ENCODE measurements at regions not wholly inside any gene's neighbourhood (a gene's known extent, or its start where the extent isn't known, plus 50 kb on each side); places are given as distances from the start of the nearest gene placed in this dataset.

- Histone ChIP-seq H3K4me3 (no peak overlapping the region), H3K9me3 (no peaks in the 10 kb centered on the region), H3K36me3 (no peaks in the 10 kb centered on the region), H3K27ac (no peak overlapping the region), H3K27me3 (no peaks in the 10 kb centered on the region), H3K4me1 (no peaks in the 10 kb centered on the region)
- no peak for TF ChIP-seq CTCF (IDR thresholded peaks at IDR 0.05)
- no peak for ATAC-seq
- intact Hi-C loops (cut with DNase I) = no loop called here
- no peak for DNase-seq
Measured at GRCh38 chr20:11445891-11446290, 471.8 kb upstream of the BTBD3 start.

GRCh38 chr20:11447371-11448100 lies 470.2 kb upstream of the BTBD3 start:
- H3K27me3 ChIP-seq = no peaks in the 10 kb centered on the region
- TF ChIP-seq CTCF (IDR thresholded peaks at IDR 0.05) = no peak
- H3K4me1 ChIP-seq = no peaks in the 10 kb centered on the region
- H3K4me3 ChIP-seq = no peak overlapping the region
- ATAC-seq (no peak), DNase-seq (no peak)
- H3K27ac ChIP-seq = no peak overlapping the region
- intact Hi-C loops (cut with DNase I) = no loop called here
- H3K36me3 ChIP-seq = no peaks in the 10 kb centered on the region
- H3K9me3 ChIP-seq = no peaks in the 10 kb centered on the region

- DNase-seq (no peak), ATAC-seq (no peak)
- H3K27me3 ChIP-seq = no peaks in the 10 kb centered on the region
- no peaks in the 10 kb centered on the region for H3K9me3 ChIP-seq
- H3K4me3 ChIP-seq = no peak overlapping the region
- H3K27ac ChIP-seq = no peak overlapping the region
- intact Hi-C loops (cut with DNase I) = no loop called here
- peaks cover 0 to 4% of the 10 kb centered on the region in 2 donors for H3K4me1 ChIP-seq
- TF ChIP-seq CTCF (IDR thresholded peaks at IDR 0.05) = no peak
- no peaks in the 10 kb centered on the region for H3K36me3 ChIP-seq
Measured at GRCh38 chr20:11448554-11448953, 469.1 kb upstream of the BTBD3 start.

GRCh38 chr20:11451793-11452291 lies 465.9 kb upstream of the BTBD3 start:
- Histone ChIP-seq H3K27ac (peak overlapping the region in 1 of 2 donors; percentile 52), H3K4me3 (no peak overlapping the region), H3K36me3 (no peaks in the 10 kb centered on the region), H3K4me1 (peaks cover 0 to 4% of the 10 kb centered on the region in 2 donors), H3K27me3 (no peaks in the 10 kb centered on the region), H3K9me3 (no peaks in the 10 kb centered on the region)
- DNase-seq (no peak), ATAC-seq (no peak)
- no peak for TF ChIP-seq CTCF (IDR thresholded peaks at IDR 0.05)
- intact Hi-C loops (cut with DNase I) = no loop called here

GRCh38 chr20:11452326-11452725 lies 465.4 kb upstream of the BTBD3 start:
- Histone ChIP-seq H3K27ac (peak overlapping the region in 1 of 2 donors; percentile 52), H3K4me3 (no peak overlapping the region), H3K4me1 (peaks cover 0 to 4% of the 10 kb centered on the region in 2 donors), H3K36me3 (no peaks in the 10 kb centered on the region), H3K27me3 (no peaks in the 10 kb centered on the region), H3K9me3 (no peaks in the 10 kb centered on the region)
- intact Hi-C loops (cut with DNase I) = no loop called here
- TF ChIP-seq CTCF (IDR thresholded peaks at IDR 0.05) = no peak
- ATAC-seq (peak; percentile 50), DNase-seq (no peak)
